DND-41 (cell line): ENCODE measurements at regions not wholly inside any gene's neighbourhood (a gene's known extent, or its start where the extent isn't known, plus 50 kb on each side); places are given as distances from the start of the nearest gene placed in this dataset.

Experiments used
- ATAC-seq: fragments of 200-7000 bp; cut with Tn5 transposase; 3 replicates; pipeline ENCODE4 v1.9.1; 2021; ENCODE audit warnings: low read depth; ENCODE audit not compliant: insufficient read depth
- DNase-seq: peaks from one replicate; pipeline ENCODE4 v3.0.0-alpha.2; 2020
- H2AFZ ChIP-seq: 2 replicates; pipeline ENCODE4 v1.6.0; 2012; ENCODE audit warnings: low read depth, low read length
- H3K27ac ChIP-seq: 2 replicates; pipeline ENCODE4 v1.5.1; 2012; ENCODE audit warnings: low read length, inconsistent platforms
- H3K27me3 ChIP-seq: fragments of 200-600 bp; sonication (generic); 2 replicates; pipeline ENCODE4 v1.6.0; 2012; ENCODE audit warnings: low read length, mild to moderate bottlenecking, inconsistent platforms; ENCODE audit not compliant: insufficient read depth, poor library complexity
- H3K36me3 ChIP-seq: 2 replicates; pipeline ENCODE4 v1.5.1; 2012; ENCODE audit warnings: low read length, inconsistent platforms; ENCODE audit not compliant: insufficient read depth
- H3K4me1 ChIP-seq: 2 replicates; pipeline ENCODE4 v1.5.1; 2012; ENCODE audit warnings: mild to moderate bottlenecking, low read length; ENCODE audit not compliant: insufficient read depth
- H3K4me2 ChIP-seq: 2 replicates; pipeline ENCODE4 v1.6.0; 2012; ENCODE audit warnings: mild to moderate bottlenecking, moderate library complexity, low read length, inconsistent platforms; ENCODE audit not compliant: insufficient read depth
- H3K4me3 ChIP-seq, 2 experiments: fragments of 200-600 bp in 1 of 2; shearing (Covaris generic) in 1 of 2; 2 replicates each; pipeline ENCODE4 v1.5.1; 2012 to 2016; ENCODE audit warnings: inconsistent platforms in 2 of 2, low read length in 2 of 2, mild to moderate bottlenecking in 2 of 2, low read depth in 1 of 2, moderate library complexity in 1 of 2
- H3K79me2 ChIP-seq: 2 replicates; pipeline ENCODE4 v1.6.0; 2012; ENCODE audit warnings: low read length, inconsistent platforms; ENCODE audit not compliant: insufficient read depth
- H3K9ac ChIP-seq: 2 replicates; pipeline ENCODE4 v1.6.0; 2012; ENCODE audit warnings: low read depth, mild to moderate bottlenecking, inconsistent platforms, low read length, moderate library complexity
- H3K9me3 ChIP-seq: 2 replicates; pipeline ENCODE4 v1.5.1; 2012; ENCODE audit warnings: low read length, moderate library complexity, mild to moderate bottlenecking, inconsistent platforms; ENCODE audit not compliant: insufficient read depth, severe bottlenecking
- H4K20me1 ChIP-seq: 2 replicates; pipeline ENCODE4 v1.6.0; 2012; ENCODE audit warnings: low read length; ENCODE audit not compliant: insufficient read depth
- CTCF ChIP-seq: IDR thresholded peaks from 2 replicates; pipeline ENCODE4 v1.5.1; 2012; ENCODE audit warnings: borderline replicate concordance, low read length, moderate library complexity, mild to moderate bottlenecking; ENCODE audit not compliant: poor library complexity, severe bottlenecking; ENCODE audit errors: extremely low read depth
- EZH2 ChIP-seq: IDR thresholded peaks from 3 replicates; pipeline ENCODE4 v1.6.1; 2012; ENCODE audit warnings: borderline replicate concordance, low read depth, mild to moderate bottlenecking, moderate library complexity, low read length, inconsistent platforms; ENCODE audit not compliant: severe bottlenecking

DNA sequence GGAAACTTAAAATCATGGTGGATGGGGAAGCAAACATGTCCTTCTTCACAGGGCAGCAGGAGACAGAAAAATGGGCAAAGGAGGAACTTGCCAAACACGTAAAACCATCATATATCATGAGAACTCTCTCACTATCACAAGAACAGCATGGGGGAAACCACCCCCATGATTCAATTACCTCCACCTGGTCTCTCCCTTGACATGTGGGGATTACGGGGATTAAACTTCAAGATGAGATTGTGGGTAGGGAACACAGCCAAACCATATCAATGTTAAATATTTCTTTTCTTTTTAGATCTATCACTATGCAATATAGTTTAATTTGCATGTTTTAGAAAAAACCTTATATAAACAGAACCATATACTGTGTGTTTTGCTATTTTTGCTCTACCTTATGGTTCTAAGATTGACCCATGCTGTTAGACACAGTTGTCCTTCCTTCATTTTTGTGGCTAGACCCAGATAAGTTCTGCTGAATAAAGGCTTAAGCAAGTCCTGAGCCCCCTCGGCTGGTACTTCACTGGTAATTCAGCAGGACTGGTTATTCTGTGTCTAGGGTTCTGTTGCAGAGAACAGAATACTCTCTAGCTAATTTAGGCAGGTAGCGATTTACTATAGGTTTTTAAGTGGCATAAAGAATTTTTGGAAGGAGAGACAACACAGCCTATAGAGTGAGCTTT, 253.7 kb upstream of the HMGA2 start:
- Histone ChIP-seq H2AFZ (no peak overlapping the region), H3K4me1 (no peaks in the 10 kb centered on the region), H4K20me1 (no peaks in the 10 kb centered on the region), H3K4me2 (no peak overlapping the region), H3K9ac (no peak overlapping the region), H3K9me3 (no peaks in the 10 kb centered on the region), H3K79me2 (no peaks in the 10 kb centered on the region), H3K27ac (no peak overlapping the region), H3K4me3 (no peak overlapping the region), H3K36me3 (no peaks in the 10 kb centered on the region), H3K27me3 (peaks cover 6% of the 10 kb centered on the region)
- ATAC-seq (no peak), DNase-seq (no peak)
- TF ChIP-seq EZH2 (no peak), CTCF (no peak)

- no peak for ATAC-seq
- no peaks in the 10 kb centered on the region for H3K9me3 ChIP-seq
- TF ChIP-seq EZH2 (no peak), CTCF (no peak)
Measured at GRCh38 chr12:65574867-65575266, 249.4 kb upstream of the HMGA2 start.

DNA sequence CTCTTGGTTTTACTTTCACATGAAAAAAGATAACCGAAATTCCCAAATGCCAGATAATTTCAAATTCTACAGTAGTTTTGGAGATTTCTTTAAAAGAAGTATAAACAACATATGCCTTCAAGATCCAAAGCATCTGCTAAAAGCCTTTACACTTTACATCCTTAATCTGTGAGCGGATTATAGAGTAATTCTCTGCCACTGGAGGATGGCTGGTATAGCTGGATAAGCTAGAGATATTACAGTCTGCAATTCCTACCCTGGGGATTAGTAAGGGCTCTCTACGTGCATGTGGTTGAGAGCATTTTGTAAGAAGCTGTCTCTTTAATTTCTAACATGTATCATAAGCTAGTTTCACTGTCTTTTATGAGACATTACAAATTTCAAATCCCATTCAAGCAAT, 240.3 kb upstream of the HMGA2 start:
- H3K9ac ChIP-seq = no peak overlapping the region
- DNase-seq (no peak), ATAC-seq (no peak)
- no peak overlapping the region for H3K27ac ChIP-seq
- no peaks in the 10 kb centered on the region for H3K4me1 ChIP-seq
- no peaks in the 10 kb centered on the region for H4K20me1 ChIP-seq
- H3K4me3 ChIP-seq = no peak overlapping the region
- no peak overlapping the region for H2AFZ ChIP-seq
- no peaks in the 10 kb centered on the region for H3K36me3 ChIP-seq
- no peaks in the 10 kb centered on the region for H3K79me2 ChIP-seq
- H3K27me3 ChIP-seq = no peaks in the 10 kb centered on the region
- no peak for TF ChIP-seq CTCF
- no peak for TF ChIP-seq EZH2
- H3K4me2 ChIP-seq = no peak overlapping the region
- H3K9me3 ChIP-seq = no peaks in the 10 kb centered on the region

More at GRCh38 chr12:65574867-65575266, 249.4 kb upstream of the HMGA2 start:
- Histone ChIP-seq H3K79me2 (no peaks in the 10 kb centered on the region), H2AFZ (no peak overlapping the region), H4K20me1 (no peaks in the 10 kb centered on the region), H3K9ac (no peak overlapping the region), H3K4me3 (no peak overlapping the region), H3K27ac (no peak overlapping the region), H3K4me1 (no peaks in the 10 kb centered on the region), H3K27me3 (peaks cover 4% of the 10 kb centered on the region), H3K36me3 (no peaks in the 10 kb centered on the region), H3K4me2 (no peak overlapping the region)
- DNase-seq = no peak
